Astrocyte of the hippocampus (primary cell): ENCODE measurements at regions not wholly inside any gene's neighbourhood (a gene's known extent, or its start where the extent isn't known, plus 50 kb on each side); places are given as distances from the start of the nearest gene placed in this dataset.
"Not testable (repeated sequence)": the region's sequence is repeated elsewhere in the genome, so short reads cannot be mapped to it uniquely, and the experiment has no call there.

Experiments used
- DNase-seq: peaks from one replicate; pipeline ENCODE4 v3.0.0; 2011; ENCODE audit warnings: low read depth, low spot score

DNA sequence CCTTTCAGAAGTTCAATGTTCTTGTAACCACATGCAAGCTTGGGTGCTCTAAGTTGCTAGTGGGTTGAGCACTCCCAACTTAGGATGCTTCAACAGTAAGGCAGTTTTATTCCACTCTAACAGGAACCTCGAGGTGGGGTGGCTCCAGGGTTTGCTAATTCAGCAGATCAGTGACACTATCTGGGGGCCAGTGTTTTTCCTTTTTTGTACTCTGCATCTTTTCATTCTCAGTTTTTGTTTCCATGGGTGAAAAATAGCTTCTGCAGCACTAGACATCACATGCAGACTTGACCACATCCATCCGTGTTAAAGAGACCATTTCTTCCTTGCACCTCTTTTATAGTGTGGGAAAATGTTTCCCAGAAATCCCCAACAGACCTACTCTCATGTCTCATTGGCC is 497.6 kb downstream of the STIM2 start:
- DNase-seq: no peak

DNA sequence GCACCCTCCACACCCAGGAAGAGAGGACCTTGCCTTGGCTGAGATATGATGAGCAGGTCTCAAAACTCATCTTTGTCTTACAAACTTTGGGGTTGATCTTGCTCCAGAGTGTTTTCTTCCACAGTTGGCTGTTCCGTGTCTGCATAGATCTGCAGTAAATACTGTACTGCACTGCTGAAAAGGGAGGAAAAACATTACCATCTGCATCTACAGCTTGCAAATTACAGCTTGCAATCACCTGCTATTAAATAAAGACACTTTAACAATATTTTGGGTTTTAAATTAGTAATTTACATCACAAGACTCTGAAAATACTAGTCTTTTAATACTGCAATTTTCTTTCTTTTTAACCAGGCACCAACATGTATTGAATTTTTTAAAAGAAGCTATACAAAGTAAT is 499.5 kb downstream of the STIM2 start:
- no peak for DNase-seq

DNA sequence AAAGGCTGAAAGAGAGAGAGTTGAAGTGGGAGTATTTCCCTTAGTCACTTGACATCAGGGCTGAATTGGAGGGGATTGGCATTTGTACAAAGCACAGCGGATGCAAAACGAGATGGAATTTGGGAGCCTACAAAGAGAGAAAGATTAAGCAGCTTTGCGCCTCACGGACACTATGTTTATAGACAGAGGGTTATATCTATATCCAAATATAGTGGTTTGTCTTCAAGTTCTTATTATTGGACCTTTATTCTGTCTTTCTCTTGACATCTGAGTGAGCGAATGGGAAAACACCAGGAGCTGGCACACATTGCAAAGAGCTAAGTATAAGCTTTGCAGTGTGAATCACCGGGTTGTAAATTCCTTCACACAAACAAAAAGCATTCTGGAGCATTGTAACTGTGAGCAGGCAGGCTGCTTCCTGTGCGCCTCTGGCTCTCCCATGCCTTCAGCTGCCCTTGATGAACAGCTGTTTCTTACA is 500.2 kb downstream of the STIM2 start:
- peak; percentile 90 for DNase-seq

DNA sequence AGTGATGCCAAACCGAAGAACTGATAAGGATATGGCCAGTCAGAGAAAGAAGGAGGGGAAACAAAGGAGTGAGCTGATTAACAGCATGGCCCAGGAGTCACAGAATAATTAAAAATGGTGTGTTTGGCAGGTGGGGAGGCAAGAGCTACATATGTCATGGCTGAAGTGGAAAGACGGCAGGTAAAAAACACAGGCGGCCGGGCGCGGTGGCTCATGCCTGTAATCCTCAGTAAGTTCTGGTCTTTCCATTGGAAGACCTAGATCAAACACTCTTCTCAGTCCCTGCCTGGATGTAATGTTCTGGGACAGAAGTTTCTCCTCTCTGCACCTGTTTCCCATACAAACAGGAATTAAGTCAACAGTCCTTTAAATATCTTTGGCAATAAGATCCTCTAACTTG is 503.9 kb downstream of the STIM2 start:
- DNase-seq: no peak

DNA sequence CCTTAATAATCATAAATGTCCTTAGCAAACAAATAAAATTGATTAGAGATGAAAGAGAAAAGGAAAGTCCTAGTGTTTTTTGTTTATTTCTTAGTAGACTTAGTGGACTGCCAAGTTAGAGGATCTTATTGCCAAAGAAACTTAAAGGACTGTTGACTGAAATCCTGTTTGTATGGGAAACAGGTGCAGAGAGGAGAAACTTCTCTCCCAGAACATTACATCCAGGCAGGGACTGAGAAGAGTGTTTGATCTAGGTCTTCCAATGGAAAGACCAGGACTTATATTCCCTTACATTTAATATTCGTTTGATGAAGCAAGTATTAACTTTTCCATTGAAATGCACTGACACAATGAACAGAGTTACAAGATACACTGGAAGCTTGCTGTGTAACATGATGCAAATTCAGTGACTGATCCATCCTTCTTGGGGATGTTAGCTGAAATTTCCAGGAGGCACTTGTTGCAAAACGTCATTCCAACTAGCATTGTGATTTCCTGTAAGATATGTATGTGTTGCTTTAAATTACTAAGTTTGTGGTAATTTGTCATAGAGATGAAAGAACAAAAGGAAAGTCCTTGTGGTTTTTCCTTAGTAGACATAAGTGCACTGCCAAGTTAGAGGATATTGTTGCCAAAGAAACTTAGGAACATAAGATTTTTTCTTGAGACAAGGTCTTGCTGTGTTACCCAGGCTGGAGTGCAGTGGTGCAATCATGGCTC is 505.6 kb downstream of the STIM2 start:
- peak; percentile 76 for DNase-seq

DNA sequence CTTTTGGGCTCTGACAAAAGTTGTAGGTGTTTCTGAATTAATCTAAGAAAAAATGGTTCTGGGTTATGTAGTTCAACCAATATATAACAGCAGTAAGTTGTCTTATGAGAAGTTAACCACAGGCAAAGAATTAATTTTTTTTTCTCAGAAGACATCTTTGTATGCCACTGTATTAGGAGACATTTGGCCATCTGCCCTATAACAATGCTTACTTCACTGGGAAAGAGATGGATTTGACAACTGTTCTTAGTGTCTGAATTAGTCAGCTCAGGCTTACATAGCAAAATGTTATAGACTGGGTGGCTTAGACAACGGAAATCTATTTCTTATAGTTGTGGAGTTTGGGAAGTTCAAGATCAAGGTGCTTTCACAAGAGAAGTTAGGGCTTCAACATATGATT is 508.1 kb downstream of the STIM2 start:
- peak; percentile 8 for DNase-seq

DNA sequence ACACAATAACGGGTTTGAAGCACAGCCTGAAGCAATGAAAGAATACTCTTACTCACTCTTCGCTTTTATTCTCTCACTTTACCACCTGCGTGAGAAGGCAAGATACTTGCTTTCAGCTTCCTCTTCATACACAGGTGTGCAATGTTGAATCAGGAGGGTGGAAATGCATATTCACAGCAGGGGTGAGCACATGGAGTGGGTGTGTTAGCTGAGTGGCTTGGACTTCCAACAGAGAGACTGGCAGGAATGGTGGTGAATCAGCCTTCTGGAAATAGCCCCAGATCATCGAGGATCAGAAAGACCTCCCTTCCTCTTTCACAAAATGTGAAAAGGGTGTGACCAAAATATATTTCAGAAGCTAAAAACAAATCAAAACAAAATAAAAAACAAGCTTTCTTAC is 521.2 kb downstream of the STIM2 start:
- no peak for DNase-seq

DNA sequence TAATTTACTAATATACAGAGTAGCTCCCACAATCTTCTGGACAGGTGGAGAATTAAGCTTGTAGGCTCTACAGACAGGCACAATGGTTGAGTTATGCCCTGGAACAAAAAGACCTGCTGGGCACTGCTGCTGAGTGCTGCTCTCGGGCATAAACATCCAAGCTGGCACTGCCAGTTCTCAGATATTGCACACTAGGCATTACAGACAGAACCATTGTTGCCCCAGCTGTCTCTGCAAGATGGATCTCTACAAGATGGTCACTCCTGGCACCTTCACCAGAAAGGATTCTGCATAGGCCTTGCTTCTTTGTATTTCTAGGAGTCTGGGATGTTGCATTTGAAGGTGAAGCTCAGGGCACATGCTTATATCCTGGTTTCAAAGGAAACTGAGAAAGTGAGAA is 527.1 kb downstream of the STIM2 start:
- DNase-seq: no peak

DNA sequence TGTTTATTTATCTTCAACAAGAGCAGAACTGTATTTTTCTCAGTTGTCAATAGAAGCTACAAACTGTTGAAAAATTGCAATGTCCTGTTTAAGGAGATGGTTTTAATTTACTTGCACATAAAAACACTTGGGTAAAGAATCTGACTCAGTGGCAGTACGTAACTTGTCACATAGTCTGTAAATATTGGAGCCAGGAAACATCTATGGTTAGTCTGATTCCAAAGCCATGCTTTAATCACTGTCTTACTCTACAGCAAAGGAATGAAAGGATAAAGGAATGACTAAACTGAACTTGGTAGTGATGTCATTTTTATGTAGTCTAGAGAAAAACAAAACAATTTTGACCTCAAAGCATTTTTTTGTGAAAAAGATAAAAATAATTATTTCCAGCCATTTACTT is 537.2 kb downstream of the STIM2 start:
- DNase-seq: peak; percentile 79

DNA sequence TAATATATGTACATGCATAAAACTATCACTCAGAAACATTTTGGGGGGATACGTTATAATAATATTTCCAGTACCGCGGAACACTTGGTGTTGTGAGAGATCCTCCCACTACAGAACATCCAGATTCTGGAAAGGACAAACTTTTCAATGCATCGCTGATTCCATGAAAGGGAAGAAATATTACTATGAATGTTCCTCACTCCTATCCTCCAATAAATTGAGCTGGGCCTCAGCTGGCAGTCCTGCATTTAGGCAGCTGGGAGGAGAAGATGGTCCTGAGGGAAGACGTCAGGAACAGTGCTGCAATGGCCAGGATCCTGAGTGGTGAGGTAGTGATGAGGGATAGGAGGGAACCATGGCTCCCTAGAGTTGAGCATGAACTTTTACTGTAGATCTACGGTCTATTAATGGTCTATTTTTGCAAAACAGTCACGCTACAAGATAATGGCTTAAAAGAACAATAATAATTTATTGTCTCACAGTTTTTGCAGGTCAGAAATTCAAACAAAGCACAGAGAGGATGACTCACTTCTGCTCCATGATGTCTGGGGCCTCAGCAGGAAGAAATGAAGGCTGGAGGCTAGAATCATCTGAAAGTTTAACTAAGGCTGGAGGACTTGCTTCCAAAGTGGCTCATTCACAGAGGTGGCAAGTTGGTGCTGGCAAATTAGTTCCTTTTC is 538.1 kb downstream of the STIM2 start:
- peak; percentile 16 for DNase-seq

DNA sequence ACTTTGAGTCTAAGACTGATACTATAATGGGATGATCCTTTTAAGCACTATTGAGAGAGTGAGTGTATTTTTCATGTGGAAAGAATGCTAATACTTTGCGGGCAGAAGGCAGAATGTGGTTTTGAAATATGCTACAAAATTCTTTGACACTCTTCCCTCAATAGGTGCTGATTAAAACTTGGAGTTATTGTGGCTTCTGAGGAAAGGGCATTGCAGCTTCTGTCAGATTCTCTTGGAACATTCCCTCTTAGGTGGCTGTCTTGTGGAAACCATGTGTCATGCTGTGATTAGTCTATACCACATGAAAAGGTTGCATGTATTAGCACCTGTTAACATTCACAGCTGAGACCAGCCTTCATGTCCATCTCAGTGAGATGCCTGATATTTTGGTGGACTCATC is 547.0 kb downstream of the STIM2 start:
- peak; percentile 64 for DNase-seq

DNA sequence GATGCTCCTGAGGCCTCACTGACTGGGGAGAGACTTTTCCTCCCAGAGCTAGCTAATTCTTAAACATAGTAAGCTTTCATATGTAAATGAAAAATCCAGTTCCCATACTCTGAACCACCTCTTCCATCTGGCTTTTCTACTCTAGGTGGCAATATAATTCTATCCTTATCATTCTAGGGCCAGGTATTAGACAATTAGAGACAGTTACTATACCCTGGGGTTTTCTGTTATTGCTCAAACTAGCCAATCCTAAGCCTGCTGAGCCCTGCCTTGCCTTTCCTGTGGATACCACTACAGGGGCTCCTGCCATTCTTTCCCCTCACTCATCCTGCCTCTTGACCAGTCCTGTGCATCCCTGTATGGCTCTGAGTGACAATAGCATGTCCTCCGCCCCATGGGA is 552.0 kb downstream of the STIM2 start:
- no peak for DNase-seq

DNA sequence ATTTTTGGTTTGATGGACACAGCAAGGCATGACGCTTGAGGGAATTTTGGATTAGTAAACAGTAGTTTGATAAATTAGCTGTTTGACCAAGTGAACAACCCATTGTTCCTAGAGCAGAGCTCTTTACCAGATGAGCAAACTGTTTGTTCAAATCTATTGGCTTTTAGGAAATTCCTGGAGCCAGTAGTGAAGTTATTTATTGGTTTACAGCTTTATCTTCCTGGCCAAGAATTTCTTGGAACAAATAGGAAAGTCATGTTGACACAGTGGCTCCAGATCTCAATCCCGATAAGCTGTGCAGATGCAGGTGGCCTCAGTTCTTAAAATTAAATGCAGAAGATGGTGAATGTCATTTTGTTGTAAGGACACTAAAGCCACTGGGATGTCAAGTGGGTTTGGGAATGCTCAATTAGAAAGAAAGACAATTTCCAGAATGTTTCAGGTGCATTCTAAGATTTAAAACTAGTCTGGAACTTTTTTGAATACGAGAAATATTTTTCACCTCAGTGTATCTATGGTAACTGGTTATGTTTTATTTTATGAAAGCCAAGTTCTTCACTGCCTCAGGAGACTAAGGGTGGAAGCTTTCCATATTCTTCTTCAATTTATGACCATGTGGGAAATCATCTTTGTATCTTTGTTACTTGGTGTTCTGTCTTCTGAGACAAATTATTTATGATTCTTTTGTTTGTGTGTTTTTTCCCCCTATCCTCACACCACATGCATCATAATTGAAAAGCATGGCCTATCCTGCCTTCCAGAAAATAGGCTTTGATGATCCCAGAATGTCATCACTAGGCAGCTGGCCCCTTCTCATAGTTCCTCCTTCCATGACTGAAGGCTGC is 554.5 kb downstream of the STIM2 start:
- no peak for DNase-seq

DNA sequence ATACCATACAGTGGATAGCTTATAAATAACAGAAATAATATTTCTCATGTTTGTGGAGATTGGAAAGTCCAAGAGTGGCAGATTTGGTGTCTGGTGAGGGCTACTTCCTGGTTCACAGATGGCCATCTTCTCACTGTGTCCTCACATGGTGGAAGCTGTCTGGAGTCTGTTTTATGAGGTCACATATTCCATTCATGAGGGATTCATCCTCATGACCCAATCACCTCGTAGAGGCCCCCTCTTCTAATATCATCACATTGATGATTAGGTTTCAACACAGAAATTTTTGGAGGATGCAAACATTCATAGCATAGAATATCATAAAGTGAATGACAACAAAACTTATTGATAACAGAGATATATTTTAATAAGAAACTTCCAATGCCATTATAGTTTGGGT is 568.0 kb downstream of the STIM2 start:
- DNase-seq: no peak

DNA sequence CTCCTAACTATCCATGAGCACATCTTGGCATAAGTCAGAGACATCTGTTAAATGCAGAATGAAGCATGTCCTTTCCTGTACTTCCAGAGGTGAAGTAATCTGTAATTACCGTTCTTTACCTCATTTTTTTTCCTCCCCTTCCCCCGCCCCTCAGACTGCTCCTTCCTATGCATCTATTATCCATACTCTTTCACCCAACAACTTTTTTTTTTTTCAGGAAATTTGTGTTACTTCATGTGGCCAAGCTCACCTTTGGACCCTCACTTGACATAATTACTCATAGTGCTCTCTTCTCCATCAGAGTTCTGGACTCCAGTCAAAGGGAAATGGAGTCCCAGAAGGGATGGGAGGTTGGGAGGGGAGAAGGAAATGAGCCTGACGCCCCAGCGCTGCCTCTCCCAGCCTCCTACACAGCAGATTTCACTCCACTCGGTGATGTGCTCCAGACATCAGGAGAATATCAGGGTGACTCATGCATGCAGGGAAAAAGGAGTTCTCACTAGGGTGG is 568.8 kb downstream of the STIM2 start:
- no peak for DNase-seq

DNA sequence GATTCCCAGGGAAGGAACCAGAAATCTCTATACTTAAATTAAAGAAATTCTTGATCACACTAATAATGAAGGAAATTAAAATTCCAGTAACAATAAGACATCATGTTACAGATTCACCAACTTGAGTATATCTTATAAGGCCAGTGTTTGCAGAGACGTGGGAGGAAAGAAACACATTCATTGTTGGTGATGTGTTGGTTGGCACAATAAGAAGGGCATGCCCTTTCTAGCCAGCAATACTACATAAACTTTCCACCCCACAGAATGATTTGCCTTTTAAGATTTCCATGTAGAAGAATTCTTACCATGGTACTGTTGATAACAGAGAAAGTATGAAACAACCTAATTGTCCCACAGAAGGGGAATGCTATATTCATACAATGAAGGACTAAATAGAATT is 581.5 kb downstream of the STIM2 start:
- DNase-seq: peak; percentile 13

DNA sequence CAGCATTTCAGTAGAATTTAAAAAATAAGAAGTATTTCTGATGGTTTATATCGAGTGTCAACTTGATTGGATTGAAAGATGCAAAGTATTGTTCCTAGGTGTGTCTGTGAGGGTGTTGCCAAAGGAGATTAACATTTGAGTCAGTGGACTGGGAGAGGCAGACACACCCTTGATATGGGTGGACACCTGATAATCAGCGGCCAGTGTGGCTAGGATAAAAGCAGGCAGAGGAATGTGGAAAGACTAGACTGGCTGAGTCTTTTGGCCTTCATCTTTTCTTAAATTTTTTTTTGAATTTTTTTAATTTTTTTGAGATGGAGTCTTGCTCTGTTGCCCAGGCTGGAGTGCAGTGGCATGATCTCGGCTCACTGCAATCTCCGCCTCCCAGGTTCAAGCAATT is 582.0 kb downstream of the STIM2 start:
- not testable (repeated sequence) for DNase-seq

DNA sequence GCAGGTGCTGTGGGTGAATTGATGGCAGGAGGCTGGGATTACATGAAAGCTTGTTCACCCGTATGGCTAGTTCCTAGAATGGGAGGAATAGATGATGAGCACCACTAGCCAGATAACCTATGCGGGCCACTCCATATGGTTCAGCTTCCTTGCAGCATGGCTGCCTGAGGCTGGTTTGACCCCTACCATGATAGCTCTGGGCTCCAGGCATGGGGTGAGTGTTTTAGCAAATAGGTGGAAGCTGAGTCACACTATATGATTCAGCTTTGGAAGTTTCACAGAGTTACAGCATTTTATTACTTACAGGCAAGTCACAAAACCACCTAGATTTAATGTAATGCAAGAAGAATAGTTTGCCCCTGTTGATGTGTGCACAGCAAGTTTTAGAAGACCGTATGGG is 603.2 kb downstream of the STIM2 start:
- DNase-seq: peak; percentile 53

DNA sequence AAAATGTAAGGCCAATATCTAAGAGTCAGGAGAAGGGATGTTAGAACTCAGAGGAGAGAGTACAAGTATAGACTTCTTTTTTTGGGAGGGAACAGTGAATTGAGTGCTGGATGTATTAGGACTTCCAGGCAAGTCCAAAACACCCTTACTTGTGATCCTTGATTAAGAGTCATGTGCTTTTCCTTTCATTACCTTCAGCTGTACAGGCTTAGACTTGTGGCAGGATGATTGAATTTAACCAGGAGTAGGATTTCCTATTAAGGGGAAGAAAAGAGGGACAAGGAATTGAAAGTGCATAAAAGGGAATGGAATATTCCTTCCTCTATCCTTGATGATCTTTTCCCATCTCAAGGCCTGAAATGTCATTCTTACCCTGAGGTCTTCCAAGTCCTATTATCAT is 606.7 kb downstream of the STIM2 start:
- no peak for DNase-seq

DNA sequence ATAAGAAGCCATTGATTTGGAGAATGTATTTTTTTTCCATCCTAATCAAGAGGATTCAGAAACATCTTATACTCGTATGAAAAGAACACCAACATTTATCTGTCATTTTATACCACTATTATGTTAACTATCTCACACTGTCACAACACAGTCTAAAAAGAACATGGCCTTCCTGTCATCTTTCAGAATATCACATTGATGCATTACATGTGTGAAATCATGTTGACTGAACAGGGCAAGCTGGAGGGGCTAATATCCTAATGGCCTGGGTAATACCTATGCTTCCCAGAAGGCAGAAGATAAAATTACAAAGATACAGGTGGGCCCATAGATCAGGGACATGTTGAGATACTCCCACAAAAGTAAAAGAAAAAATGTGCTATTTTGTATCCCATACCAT is 611.7 kb downstream of the STIM2 start:
- no peak for DNase-seq

DNA sequence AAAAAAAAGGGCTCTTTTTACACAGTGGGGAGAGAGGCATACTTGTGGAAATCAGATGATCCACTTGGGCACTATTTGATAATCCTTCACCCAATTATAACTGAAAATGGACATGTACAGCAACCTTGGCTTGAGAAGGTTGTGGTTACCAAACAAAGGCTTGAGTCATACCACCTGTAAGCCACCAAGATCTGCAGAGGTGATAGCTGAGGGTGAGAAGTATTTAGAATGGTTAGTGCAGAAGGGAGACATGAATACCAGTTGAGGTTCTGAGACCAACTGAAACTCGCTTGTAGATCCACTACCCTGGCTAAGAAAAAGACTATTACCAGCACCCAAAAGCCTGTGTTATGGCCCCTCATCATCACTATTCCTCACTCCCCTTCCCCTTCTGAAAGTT is 614.0 kb downstream of the STIM2 start:
- DNase-seq: peak; percentile 10

DNA sequence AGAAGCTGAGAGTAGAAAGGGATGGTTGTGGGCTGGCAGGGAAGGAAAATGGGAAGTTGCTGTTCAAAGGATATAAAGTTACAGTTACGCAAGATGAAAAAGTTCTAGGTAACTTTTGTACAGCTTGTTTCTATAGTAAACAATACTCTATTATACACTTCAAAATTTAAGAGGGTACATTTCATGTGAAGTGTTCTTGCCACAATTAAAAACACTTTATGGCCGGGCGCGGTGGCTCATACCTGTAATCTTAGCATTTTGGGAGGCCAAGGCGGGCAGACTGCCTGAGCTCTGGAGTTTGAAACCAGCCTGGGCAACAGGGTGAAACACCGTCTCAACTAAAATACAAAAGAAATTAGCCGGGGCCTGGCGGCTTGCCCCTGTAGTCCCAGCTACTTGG is 623.6 kb downstream of the STIM2 start:
- DNase-seq: no peak
